ENCODE measurements at regions not wholly inside any gene's neighbourhood (a gene's known extent, or its start where the extent isn't known, plus 50 kb on each side); places are given as distances from the start of the nearest gene placed in this dataset.

GRCh38 chr3:45277636-45278035 is 51.5 kb upstream of the TMEM158 start:
- DNase-seq, result no peak

GRCh38 chr3:45280232-45280631 is 54.1 kb upstream of the TMEM158 start:
- no peak for DNase-seq

DNA sequence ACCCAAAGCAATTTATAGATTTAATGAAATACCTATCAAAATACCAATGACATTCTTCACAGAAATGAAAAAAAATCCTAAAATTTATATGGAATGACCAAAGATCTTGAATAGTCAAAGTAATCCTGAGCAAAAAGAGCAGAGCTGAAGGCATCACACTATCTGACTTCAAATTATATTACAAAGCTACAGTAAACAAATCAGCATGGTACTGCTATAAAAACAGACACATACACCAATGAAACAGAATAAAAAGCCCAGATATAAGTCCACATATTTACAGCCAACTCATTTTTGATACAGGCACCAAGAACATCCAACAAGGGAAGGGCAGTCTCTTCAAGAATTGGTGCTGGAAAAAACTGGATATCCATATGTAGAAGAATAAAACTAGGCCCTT is 54.9 kb upstream of the TMEM158 start:
- no peak for DNase-seq

DNA sequence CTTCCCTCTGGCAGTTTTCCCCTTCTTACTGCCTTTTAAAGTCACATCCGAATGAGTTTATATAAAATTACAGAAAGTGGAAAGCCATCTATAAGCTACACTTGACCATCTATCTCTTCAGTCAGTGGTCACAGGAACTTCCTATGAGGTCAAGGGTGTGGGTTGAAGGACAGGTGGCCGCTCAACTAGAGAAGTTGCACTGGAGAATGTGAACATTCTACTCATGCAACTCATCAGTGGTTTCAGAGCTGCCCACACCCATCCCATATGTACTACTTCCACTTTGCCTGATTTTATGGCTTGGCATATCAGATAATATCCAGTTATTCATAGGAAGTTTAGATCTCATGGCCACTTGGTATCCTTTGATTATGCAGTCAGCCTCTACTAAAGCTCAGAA is 57.4 kb upstream of the TMEM158 start:
- no peak for DNase-seq

- DNase-seq, result no peak
These were observed 71.2 kb upstream of the TMEM158 start for GRCh38 chr3:45297331-45297730.

GRCh38 chr3:45302470-45302869 is 76.4 kb upstream of the TMEM158 start:
- no peak for DNase-seq

DNA sequence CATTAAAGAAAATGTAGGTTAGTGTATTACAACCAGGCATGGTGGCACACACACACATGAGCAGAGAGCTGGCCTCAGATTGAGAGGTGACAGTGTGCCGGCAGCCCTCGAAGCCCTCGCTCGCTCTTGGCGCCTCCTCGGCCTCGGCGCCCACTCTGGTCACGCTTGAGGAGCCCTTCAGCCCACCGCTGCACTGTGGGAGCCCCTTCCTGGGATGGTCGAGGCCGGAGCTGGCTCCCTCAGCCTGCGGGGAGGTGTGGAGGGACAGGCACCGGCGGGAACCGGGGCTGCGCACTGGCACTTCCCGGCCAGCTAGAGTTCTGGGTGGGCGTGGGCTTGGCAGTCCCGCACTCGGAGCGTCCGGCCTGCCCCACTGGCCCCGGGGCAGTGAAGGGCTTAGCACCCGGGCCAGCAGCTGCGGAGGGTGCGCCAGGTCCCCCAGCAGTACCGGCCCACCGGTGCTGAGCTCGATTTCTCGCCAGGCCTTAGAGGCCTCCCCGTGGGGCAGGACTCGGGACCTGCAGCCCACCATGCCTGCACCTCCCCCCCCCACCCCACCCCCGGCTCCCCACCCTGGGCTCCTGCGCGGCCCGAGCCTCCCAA is 80.4 kb upstream of the TMEM158 start:
- DNase-seq, result no peak

DNA sequence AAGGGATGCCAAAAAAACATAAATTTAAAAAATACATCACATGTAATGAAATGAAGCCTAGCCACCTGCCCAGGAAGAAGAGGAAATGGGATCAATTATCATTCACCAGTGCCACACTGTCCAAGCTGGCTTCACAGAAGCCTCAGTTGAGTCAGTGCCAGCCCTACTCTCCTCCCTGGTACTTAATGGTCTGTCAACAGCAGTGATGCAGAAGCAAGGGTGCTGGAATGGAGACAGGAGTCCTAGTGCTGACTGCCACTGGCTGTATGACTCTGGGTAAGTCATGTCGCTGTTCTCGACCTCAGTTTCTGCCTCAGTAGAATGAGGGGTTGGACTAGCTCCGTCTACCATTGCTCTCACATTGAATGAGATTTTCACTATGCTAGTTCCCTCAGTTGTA is 78.5 kb upstream of the LARS2 start:
- no peak for DNase-seq

GRCh38 chr3:45311327-45311726 is 77.0 kb upstream of the LARS2 start:
- no peak for DNase-seq

- DNase-seq, result no peak
These were observed 76.2 kb upstream of the LARS2 start for GRCh38 chr3:45311953-45312801.

DNA sequence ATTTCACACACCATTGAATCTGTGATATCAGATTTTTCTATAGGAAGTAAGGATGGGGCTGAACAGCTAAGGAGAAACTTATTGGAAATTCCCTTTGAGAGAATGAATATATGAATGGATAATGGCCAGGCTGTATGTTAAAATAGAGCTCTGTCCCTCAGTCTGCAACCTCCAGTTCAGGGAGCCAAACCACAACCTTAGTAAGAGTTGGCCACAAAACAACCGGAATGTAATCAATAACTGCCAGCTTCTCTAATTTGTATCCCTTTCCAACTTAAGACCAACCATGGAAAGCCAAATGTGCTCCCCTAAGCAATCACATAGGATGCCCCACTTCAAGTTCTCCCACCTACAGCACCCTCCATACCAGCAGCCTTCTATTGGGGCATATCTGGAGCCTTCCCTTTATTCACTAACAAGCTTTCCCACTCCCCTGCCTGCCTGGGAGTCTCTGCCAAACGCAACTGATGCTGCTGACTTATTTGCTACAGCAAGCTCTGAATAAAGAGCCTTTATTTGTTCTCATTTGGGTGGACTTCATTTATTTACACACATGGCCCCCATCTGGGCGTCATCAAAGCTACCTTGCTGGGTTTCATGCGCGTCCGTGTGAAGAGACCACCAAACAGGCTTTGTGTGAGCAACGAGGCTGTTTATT is 75.4 kb upstream of the LARS2 start:
- no peak for DNase-seq

DNA sequence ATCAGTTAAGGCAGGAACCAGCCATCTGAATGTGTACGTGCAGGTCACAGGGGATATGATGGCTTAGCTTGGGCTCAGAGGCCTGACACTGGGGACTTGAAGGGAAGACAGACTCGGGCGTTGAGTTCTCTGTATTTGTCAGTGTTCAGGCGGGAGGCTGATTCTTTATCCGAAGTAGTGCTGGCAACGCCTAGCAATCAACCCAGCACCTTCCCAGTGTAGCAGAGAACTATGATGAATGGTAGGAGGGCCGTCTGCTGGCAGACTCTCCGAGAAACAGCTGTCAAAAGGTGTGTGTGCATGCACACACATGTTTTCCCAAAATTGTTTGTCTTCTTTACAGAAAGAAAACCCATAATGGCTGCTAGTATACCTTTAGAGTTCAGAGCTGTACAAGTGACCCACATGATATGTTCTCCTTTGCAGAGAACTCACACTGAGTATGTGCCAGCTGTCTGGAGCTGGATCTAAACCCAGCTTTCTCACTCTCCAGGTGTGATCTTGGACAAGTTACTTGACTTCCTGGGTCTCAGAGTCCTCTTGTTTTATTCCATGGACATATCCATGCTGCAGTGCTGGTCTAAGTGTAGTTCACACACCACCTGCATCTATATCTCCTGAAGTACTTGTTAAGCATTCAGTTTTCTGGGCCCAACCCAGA is 74.5 kb upstream of the LARS2 start:
- no peak for DNase-seq

DNA sequence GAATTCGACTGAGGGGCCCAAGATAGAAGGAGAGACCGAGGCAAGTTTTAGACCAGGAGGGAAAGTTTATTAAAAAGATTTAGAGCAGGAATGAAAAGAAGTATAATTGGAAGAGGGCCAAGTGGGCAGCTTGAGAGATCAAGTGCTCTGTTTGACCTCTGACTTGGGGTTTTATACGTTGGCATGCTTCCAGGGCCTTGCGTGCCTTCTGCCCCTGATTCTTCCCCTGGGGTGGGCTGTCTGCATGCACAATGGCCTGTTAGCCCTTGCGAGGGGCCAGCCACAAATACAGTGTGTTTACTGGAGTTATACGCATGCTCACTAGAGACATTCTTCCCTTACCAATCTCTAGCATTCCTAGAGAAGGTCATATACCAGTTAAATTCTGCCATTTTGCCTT is 70.7 kb upstream of the LARS2 start:
- DNase-seq, result no peak

DNA sequence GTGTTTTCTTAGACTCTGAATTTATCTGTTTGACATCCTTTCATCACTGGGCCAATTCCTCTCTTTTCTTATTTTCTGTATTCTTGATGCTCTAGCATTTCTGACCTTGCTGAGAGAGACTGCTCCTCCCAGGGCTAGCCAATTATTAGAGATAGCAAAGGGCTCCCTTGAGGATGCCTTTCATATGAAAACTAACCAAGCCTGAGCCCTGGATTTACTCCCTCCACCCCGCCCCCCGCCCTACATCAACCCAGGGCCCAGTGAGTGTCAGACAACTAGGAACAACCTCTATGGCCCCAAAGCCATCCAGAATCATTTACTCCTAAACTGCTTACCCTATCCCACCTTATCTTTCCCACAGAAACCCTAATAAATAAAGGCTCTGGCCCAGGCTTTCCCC is 69.7 kb upstream of the LARS2 start:
- DNase-seq, result no peak

DNA sequence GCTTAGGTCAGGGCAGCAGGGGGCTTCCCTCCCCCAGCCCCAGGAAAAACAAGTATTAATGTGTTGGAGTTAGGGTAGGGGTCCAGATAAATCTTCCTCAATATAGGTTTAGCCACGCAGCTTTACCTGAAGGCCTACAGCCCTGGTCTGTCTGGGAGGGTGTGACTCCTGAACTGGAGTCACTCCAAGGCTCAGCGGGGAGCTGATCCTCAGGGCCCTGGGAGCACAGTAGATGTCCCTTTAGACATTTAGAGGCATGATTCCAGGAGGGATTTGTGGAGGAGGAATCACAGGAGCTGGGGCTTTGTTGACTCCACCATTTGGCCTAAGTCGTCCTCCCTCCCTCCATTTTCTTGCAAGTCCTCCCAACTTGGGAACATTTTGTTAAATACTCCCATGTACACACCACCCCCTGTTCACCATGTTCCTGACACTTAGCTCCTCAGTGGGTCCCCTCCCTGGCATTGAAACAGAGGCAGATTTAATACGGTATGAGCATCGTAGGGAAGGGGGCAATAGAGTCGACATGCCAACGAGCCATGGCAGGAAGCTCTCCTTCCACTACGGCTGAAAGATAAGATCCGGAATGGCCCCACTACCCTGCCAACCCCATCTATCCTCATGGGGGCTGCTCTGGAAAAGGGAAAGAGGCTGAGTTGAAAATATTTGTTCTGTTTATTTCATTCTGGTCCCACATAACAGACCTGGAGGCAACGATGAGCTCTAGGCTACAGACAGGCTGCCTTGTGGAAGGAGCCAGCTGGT is 69.0 kb upstream of the LARS2 start:
- no peak for DNase-seq

- peak in 1 of 2 experiments; percentile 29 for DNase-seq
These were observed 68.4 kb upstream of the LARS2 start for GRCh38 chr3:45319996-45320305.

DNA sequence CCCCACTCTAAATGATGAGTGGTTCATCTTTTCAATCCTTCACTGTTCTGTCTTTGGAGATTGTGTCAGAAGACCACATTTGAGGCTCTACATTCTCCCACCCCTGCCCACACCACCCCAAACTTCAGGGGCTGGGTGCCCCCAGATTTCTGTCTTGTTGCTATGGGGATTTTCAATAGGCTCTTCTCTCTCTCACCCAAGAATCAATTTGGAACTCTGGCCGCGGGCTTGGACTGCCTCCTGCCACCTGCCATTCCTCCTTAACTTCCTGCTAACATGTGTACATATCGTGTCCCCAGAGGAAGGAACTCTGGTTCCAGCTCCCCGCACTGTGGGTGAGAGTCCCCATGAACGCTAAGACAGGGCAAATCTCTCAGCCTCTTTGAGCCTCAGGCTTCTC is 67.4 kb upstream of the LARS2 start:
- peak in 1 of 2 experiments; percentile 10 for DNase-seq

DNA sequence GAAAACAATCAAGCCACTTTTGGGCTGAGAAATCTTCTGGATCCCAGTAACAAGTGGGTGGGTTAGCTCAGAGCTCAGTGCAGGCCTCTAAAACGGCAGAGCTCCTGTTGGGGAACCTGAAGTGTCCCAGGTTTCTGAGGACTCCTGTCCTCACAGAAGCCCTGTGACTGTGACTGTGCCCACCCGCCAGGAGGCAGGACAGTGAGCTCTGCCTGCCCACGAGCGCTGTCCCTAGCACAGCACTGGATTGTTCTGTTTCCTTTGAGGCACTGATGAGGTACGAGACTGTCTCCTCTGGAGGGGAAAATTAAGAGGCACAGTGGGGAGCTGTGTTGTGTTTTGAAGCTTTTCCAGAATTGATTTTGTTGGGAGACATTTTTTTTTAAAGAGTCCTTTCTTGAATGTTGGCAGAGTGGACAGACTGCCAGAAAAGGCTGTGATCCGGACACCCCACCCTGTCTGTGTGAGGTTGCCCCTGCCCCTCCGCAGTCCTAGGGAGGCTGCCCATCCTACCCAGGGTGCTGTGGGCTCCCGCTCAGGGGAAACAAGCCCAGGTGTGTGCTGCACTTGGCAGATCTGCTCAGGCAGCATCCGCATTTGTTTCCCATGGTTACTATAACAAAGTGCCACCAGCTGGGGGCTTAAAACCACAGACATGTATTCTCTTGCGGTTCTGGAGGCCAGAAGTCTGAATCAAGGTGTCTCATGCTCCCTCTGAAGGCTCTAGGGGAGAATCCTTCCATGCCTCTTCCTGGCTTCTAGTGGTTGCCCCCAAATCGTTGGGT is 66.6 kb upstream of the LARS2 start:
- DNase-seq, result peak; percentile 16 to 26

DNA sequence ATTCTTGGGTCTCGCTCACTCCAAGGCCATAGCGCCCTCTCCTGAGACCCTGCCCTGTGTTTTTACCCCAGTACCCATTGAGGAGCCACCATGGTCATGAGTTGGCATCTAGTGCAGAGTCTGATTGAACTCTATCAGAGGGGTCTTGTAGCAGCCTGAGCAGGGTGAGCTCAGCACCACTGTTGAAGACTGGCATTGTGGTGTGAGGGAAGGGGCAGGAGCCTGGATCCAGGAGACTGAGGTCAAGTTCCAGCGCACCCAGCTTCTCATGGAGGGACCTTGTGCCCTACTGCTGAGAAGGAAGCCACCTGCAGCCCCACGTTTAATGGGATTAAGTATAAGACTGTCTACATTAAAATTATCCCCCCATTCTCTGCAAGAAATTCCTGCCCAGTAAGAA is 65.8 kb upstream of the LARS2 start:
- no peak for DNase-seq

DNA sequence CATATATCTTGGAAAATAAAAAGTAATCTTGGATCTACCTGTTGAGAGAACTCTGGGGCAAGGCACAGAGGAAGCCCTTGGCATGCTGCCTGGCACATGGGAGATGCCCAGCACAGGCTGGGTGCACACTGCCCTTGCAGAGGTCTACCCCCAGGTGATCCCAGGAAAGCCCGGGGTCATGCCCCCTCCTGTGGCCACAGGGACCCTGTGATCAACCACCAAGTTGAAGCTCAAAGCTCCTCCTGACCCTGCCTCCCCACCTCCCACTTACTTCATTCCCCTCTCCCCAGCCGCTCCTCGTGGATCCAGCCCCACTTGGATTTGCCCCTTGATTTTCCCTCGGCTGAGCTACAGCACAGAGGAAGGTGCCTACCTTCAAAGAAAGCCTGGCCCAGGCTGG is 62.7 kb upstream of the LARS2 start:
- DNase-seq, result no peak

DNA sequence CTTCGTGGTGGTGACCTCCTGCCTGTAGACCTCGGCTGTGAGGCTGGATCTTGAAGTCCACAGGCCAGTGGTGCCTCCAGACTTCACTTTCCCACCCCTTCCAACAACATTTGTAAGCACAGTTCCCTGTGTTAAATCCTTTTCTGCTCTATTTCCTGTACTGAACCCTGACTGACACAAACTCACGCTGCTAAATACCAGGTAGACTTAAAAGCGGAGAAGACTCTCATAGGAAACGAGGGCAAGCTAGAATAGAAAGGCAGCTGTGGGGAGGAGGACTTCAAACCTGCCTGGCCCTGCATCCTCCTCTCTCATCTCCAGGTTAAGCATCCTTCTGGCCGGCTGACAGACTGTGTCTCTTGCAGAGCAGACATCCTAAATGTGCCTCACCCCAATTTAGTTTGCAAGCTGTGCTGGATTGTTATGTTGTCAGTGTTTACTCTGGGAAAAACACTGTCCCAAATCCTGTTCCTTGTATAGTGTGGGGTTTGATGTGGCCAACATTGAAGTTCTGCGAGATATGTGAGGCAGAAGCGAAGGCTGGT is 58.5 kb upstream of the LARS2 start:
- no peak for DNase-seq
